Panc1 (cell line): ENCODE measurements at regions not wholly inside any gene's neighbourhood (a gene's known extent, or its start where the extent isn't known, plus 50 kb on each side); places are given as distances from the start of the nearest gene placed in this dataset.
A peak's percentile ranks its signal among the peaks of the same experiment; 100 is the strongest.

ENCODE experiments used
- ATAC-seq: fragments of 200-7000 bp; cut with Tn5 transposase; 2 replicates; pipeline ENCODE4 v1.9.1; 2020; ENCODE audit warnings: mild to moderate bottlenecking, moderate library complexity
- BruUV-seq: library from RNA; stranded (reverse); fragments of 400-500 nt; replicated peaks from 2 replicates; lab custom pipeline; 2021; lab: Mats Ljungman, UMichigan
- CTCF ChIA-PET: fragments of 300-600 bp; sonication (Branson Sonifier 250); formaldehyde crosslinking; loops from one replicate; lab custom pipeline; 2022; ENCODE audit warnings: antibody characterized with exemption; lab: Charles Lee
- POLR2A ChIA-PET: fragments of 300-600 bp; sonication (Branson Sonifier 250); formaldehyde crosslinking; loops from one replicate; lab custom pipeline; 2022; ENCODE audit warnings: antibody characterized with exemption; lab: Charles Lee
- DNase-seq: peaks from one replicate; pipeline ENCODE4 v3.0.0-alpha.2; 2010; ENCODE audit warnings: low read depth, low spot score
- H3K27ac ChIP-seq: 2 replicates; pipeline ENCODE4 v1.5.1; 2011; ENCODE audit warnings: mild to moderate bottlenecking, low read length, inconsistent platforms
- H3K27me3 ChIP-seq: fragments of 200-500 bp; sonication (Bioruptor generic); 2 replicates; pipeline ENCODE4 v1.6.0; 2014; ENCODE audit warnings: low read length, inconsistent platforms; ENCODE audit not compliant: control insufficient read depth, insufficient read depth
- H3K36me3 ChIP-seq: fragments of 200-500 bp; sonication (Bioruptor generic); 2 replicates; pipeline ENCODE4 v1.5.1; 2014; ENCODE audit warnings: inconsistent platforms, mild to moderate bottlenecking, low read length, moderate library complexity; ENCODE audit not compliant: control insufficient read depth, insufficient read depth
- H3K4me1 ChIP-seq: 2 replicates; pipeline ENCODE4 v1.5.1; 2011; ENCODE audit warnings: inconsistent platforms, mild to moderate bottlenecking, low read length, moderate library complexity; ENCODE audit not compliant: control insufficient read depth, insufficient read depth
- H3K4me3 ChIP-seq, 2 experiments: 2 replicates each; pipeline ENCODE4 v1.5.1; 2011 to 2012; ENCODE audit warnings: low read depth in 2 of 2, low read length in 2 of 2, mild to moderate bottlenecking in 2 of 2, inconsistent platforms in 1 of 2, moderate library complexity in 1 of 2
- H3K9me3 ChIP-seq: fragments of 200-500 bp; sonication (Bioruptor generic); 2 replicates; pipeline ENCODE4 v1.5.1; 2014; ENCODE audit warnings: low read depth, mild to moderate bottlenecking, inconsistent platforms, low read length, moderate library complexity; ENCODE audit not compliant: control insufficient read depth, insufficient read depth
- POLR2AphosphoS5 ChIP-seq: IDR thresholded peaks from 2 replicates; pipeline ENCODE4 v1.6.1; 2012; ENCODE audit warnings: mild to moderate bottlenecking, low read depth, low read length, moderate library complexity
- REST ChIP-seq, 2 experiments: IDR thresholded peaks; 2 replicates each; pipeline ENCODE4 v1.6.1; 2011 to 2012; ENCODE audit warnings: low read depth in 2 of 2, control low read depth in 1 of 2, low read length in 1 of 2, mild to moderate bottlenecking in 1 of 2, moderate library complexity in 1 of 2; ENCODE audit not compliant: insufficient read depth in 1 of 2
- SIN3A ChIP-seq: IDR thresholded peaks from 2 replicates; pipeline ENCODE4 v1.6.1; 2012; ENCODE audit warnings: low read depth, mild to moderate bottlenecking, low read length, moderate library complexity, borderline replicate concordance; ENCODE audit not compliant: insufficient read depth
- TCF7L2 ChIP-seq: IDR thresholded peaks from 2 replicates; pipeline ENCODE4 v1.6.1; 2011; ENCODE audit warnings: mild to moderate bottlenecking, low read depth, low read length, inconsistent platforms
- in situ Hi-C: cut with HindIII; loops from 2 replicates; pipeline ENCODE4 v1.10.0; 2016; ENCODE audit warnings: low sequenced_read_pairs, low pct_unique_long_range_greater_than_20kb
- intact Hi-C: fragments of 100-400 bp; cut with micrococcal nuclease; formaldehyde crosslinking; loops from one replicate; pipeline ENCODE4 v1.10.0; 2022; ENCODE audit not compliant: unreplicated experiment
- TF ChIP-seq, protein P1 (sequence below): fragments of 450-650 bp; IDR thresholded peaks from 2 replicates; pipeline ENCODE4 v1.5.1; 2017; ENCODE audit warnings: mild to moderate bottlenecking

GRCh38 chr12:105704787-105705186 lies 374.3 kb downstream of the C12orf75 start:
- in situ Hi-C loops, result no loop called here
- H3K36me3 ChIP-seq, result no peaks in the 10 kb centered on the region
- DNase-seq, result no peak
- H3K27me3 ChIP-seq, result no peaks in the 10 kb centered on the region
- POLR2A ChIA-PET, result no interaction called here
- no peaks in the 10 kb centered on the region for H3K4me1 ChIP-seq
- CTCF ChIA-PET, result no interaction called here
- no peak overlapping the region for H3K4me3 ChIP-seq
- H3K27ac ChIP-seq, result no peak overlapping the region
- TF ChIP-seq POLR2AphosphoS5 (no peak), TCF7L2 (no peak), REST (IDR thresholded peaks at IDR 0.05; ENCODE audit: insufficient read depth in 1 of 2, low read depth in 2 of 2, low read length in 1 of 2) (no peak), SIN3A (no peak)
- TF ChIP-seq, protein P1, sequence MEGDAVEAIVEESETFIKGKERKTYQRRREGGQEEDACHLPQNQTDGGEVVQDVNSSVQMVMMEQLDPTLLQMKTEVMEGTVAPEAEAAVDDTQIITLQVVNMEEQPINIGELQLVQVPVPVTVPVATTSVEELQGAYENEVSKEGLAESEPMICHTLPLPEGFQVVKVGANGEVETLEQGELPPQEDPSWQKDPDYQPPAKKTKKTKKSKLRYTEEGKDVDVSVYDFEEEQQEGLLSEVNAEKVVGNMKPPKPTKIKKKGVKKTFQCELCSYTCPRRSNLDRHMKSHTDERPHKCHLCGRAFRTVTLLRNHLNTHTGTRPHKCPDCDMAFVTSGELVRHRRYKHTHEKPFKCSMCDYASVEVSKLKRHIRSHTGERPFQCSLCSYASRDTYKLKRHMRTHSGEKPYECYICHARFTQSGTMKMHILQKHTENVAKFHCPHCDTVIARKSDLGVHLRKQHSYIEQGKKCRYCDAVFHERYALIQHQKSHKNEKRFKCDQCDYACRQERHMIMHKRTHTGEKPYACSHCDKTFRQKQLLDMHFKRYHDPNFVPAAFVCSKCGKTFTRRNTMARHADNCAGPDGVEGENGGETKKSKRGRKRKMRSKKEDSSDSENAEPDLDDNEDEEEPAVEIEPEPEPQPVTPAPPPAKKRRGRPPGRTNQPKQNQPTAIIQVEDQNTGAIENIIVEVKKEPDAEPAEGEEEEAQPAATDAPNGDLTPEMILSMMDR, result no peak
- intact Hi-C loops, result loop anchor here (10.0 kb wide), 1 partner anchor 430 kb away; the partner anchor contains the start of gene NUAK1
- BruUV-seq, result no TSS peak
- ATAC-seq, result no peak
- no peaks in the 10 kb centered on the region for H3K9me3 ChIP-seq

GRCh38 chr12:105705235-105705634 lies 374.7 kb downstream of the C12orf75 start:
- CTCF ChIA-PET, result no interaction called here
- BruUV-seq, result no TSS peak
- Histone ChIP-seq H3K9me3 (no peaks in the 10 kb centered on the region), H3K4me1 (no peaks in the 10 kb centered on the region), H3K4me3 (no peak overlapping the region), H3K36me3 (no peaks in the 10 kb centered on the region), H3K27me3 (no peaks in the 10 kb centered on the region), H3K27ac (peak overlapping the region; percentile 25; the same call in 1 of the 2 replicates)
- ATAC-seq (no peak), DNase-seq (no peak)
- intact Hi-C loops (loop anchor here (10.0 kb wide), 1 partner anchor 430 kb away; the partner anchor contains the start of gene NUAK1), in situ Hi-C loops (no loop called here)
- POLR2A ChIA-PET, result no interaction called here
- TF ChIP-seq, protein P1, result no peak
- TF ChIP-seq TCF7L2, result no peak
- TF ChIP-seq REST (IDR thresholded peaks at IDR 0.05; ENCODE audit: insufficient read depth in 1 of 2, low read depth in 2 of 2, low read length in 1 of 2), result no peak
